GM12878 (cell line): ENCODE measurements at regions not wholly inside any gene's neighbourhood (a gene's known extent, or its start where the extent isn't known, plus 50 kb on each side); places are given as distances from the start of the nearest gene placed in this dataset.

Experiments used
- ATAC-seq: fragments of 200-7000 bp; cut with Tn5 transposase; 3 replicates; pipeline ENCODE4 v1.9.1; 2020; ENCODE audit warnings: mild to moderate bottlenecking, moderate library complexity
- BruUV-seq: library from RNA; stranded (reverse); fragments of 400-500 nt; replicated peaks from 2 replicates; lab custom pipeline; 2021; lab: Mats Ljungman, UMichigan
- CTCF ChIA-PET: fragments of 300-600 bp; sonication (Branson Sonifier 250); formaldehyde crosslinking; extraction: SDS; loops from one replicate; lab custom pipeline; 2021; ENCODE audit warnings: inconsistent platforms; lab: Yijun Ruan, JAX
- POLR2A ChIA-PET: fragments of 350-600 bp; formaldehyde crosslinking; extraction: SDS; loops from one replicate; lab custom pipeline; 2021; ENCODE audit warnings: inconsistent platforms; lab: Charles Lee
- RAD21 ChIA-PET: fragments of 300-600 bp; sonication (Branson Sonifier 250); formaldehyde crosslinking; loops from one replicate; lab custom pipeline; 2023; ENCODE audit warnings: antibody characterized with exemption; ENCODE audit not compliant: unreplicated experiment; lab: Charles Lee
- SMC1A ChIA-PET: fragments of 300-600 bp; sonication (Branson Sonifier 250); formaldehyde crosslinking; loops from one replicate; lab custom pipeline; 2023; ENCODE audit not compliant: unreplicated experiment, uncharacterized antibody; lab: Charles Lee
- DNase-seq: peaks from one replicate; pipeline ENCODE4 v3.0.0-alpha.2; 2011; ENCODE audit warnings: low read depth, low spot score
- FAIRE-seq: peaks from 3 replicates; lab custom pipeline; 2011; peaks lifted over from hg19 to GRCh38; lab: Jason Lieb, UNC
- H2AFZ ChIP-seq: 2 replicates; pipeline ENCODE4 v1.6.0; 2011; ENCODE audit warnings: low read depth, low read length, control low read depth; ENCODE audit not compliant: control insufficient read depth
- H3K27ac ChIP-seq: 2 replicates; pipeline ENCODE4 v1.5.1; 2011; ENCODE audit warnings: control low read depth; ENCODE audit not compliant: control insufficient read depth, insufficient read depth
- H3K27me3 ChIP-seq, 2 experiments: replicated peaks in 1 of 2; 2 replicates each; pipeline versions ENCODE4 v1.6.0 to v1.6.1; 2011; ENCODE audit warnings: low read length in 1 of 2; ENCODE audit not compliant: control insufficient read depth in 2 of 2, insufficient read depth in 2 of 2
- H3K36me3 ChIP-seq, 2 experiments: 2 replicates each; pipeline ENCODE4 v1.5.1; 2011; ENCODE audit warnings: low read length in 1 of 2; ENCODE audit not compliant: control insufficient read depth in 2 of 2, insufficient read depth in 2 of 2
- H3K4me1 ChIP-seq: 2 replicates; pipeline ENCODE4 v1.6.1; 2011; ENCODE audit warnings: mild to moderate bottlenecking, low read length, moderate library complexity, mixed read lengths; ENCODE audit not compliant: control insufficient read depth, insufficient read depth
- H3K4me2 ChIP-seq: 2 replicates; pipeline ENCODE4 v1.6.0; 2011; ENCODE audit warnings: control low read depth; ENCODE audit not compliant: control insufficient read depth, insufficient read depth
- H3K4me3 ChIP-seq: fragments of 200-600 bp; sonication (generic); 2 replicates; pipeline ENCODE4 v1.5.1; 2016
- H3K79me2 ChIP-seq: 2 replicates; pipeline ENCODE4 v1.6.0; 2011; ENCODE audit warnings: low read length; ENCODE audit not compliant: control insufficient read depth, insufficient read depth
- H3K9ac ChIP-seq: 2 replicates; pipeline ENCODE4 v1.8.0; 2011; ENCODE audit warnings: low read length, control low read depth, mixed read lengths; ENCODE audit not compliant: control insufficient read depth, insufficient read depth
- H3K9me3 ChIP-seq: replicated peaks from 3 replicates; pipeline ENCODE4 v1.5.1; 2011; ENCODE audit warnings: mild to moderate bottlenecking, low read length; ENCODE audit not compliant: control insufficient read depth, insufficient read depth
- H4K20me1 ChIP-seq: 2 replicates; pipeline ENCODE4 v1.6.0; 2011; ENCODE audit not compliant: control insufficient read depth, insufficient read depth
- ATF3 ChIP-seq: IDR thresholded peaks from 2 replicates; pipeline ENCODE4 v1.6.1; 2011; ENCODE audit warnings: low read depth, mild to moderate bottlenecking, low read length, moderate library complexity, borderline replicate concordance; ENCODE audit errors: extremely low read depth
- BCL3 ChIP-seq: IDR thresholded peaks from 2 replicates; pipeline ENCODE4 v1.6.1; 2011; ENCODE audit warnings: borderline replicate concordance, low read depth, mild to moderate bottlenecking, moderate library complexity, low read length; ENCODE audit not compliant: insufficient read depth, poor library complexity, severe bottlenecking
- BRCA1 ChIP-seq: IDR thresholded peaks from 2 replicates; pipeline ENCODE4 v1.6.1; 2011; ENCODE audit warnings: low read depth, low read length, improper control_type of control experiment
- CBX3 ChIP-seq: fragments of 200-600 bp; sonication (generic); IDR thresholded peaks from 2 replicates; pipeline ENCODE4 v1.6.1; 2016; ENCODE audit warnings: low read depth, borderline replicate concordance
- CHD2 ChIP-seq: IDR thresholded peaks from 2 replicates; pipeline ENCODE4 v1.6.1; 2011; ENCODE audit warnings: low read depth, low read length, improper control_type of control experiment, borderline replicate concordance
- HSF1 ChIP-seq: fragments of 150-350 bp; IDR thresholded peaks from 2 replicates; pipeline ENCODE4 v1.6.1; 2014; ENCODE audit warnings: mild to moderate bottlenecking, low read depth, low read length
- PAX5 ChIP-seq: IDR thresholded peaks from 2 replicates; pipeline ENCODE4 v1.6.1; 2011; ENCODE audit warnings: low read depth, low read length, borderline replicate concordance
- PKNOX1 ChIP-seq: fragments of 450-650 bp; IDR thresholded peaks from 2 replicates; pipeline ENCODE4 v1.6.1; 2016; ENCODE audit warnings: mild to moderate bottlenecking
- SREBF1 ChIP-seq: IDR thresholded peaks from 2 replicates; pipeline ENCODE4 v1.6.1; 2012; ENCODE audit warnings: mild to moderate bottlenecking, low read length
- ZBTB11 ChIP-seq: fragments of 450-650 bp; formaldehyde crosslinking; IDR thresholded peaks from 2 replicates; pipeline ENCODE4 v1.5.0; 2022; ENCODE audit warnings: mild to moderate bottlenecking, missing genetic modification characterization
- WGBS: methylation state at CpG from one replicate; pipeline ENCODE4 v1.1.6; 2016; ENCODE audit warnings: low lambda C conversion rate; ENCODE audit not compliant: insufficient replicate concordance, insufficient coverage; ENCODE audit errors: missing lambda C conversion rate; 5-methylcytosine and 5-hydroxymethylcytosine counted together
- in situ Hi-C: fragments of 300-500 bp; cut with MboI; formaldehyde crosslinking; loops from 9 replicates; pipeline ENCODE4 v1.14.3; 2018; ENCODE audit warnings: mixed read lengths
- intact Hi-C: fragments of 100-400 bp; cut with micrococcal nuclease; formaldehyde crosslinking; loops from one replicate; pipeline ENCODE4 v1.14.2; 2022; ENCODE audit not compliant: unreplicated experiment

GRCh38 chr13:99900960-99901359 lies 70.6 kb downstream of the ZIC5 start:
- Histone ChIP-seq H3K4me1 (no peaks in the 10 kb centered on the region), H3K27ac (no peak overlapping the region), H3K27me3 (peaks cover 0 to 5% of the 10 kb centered on the region in 2 experiments; a peak in 2 of 4 replicates), H3K9me3 (no peaks in the 10 kb centered on the region), H3K36me3 (no peaks in the 10 kb centered on the region), H3K79me2 (no peaks in the 10 kb centered on the region), H2AFZ (no peak overlapping the region)
- DNase-seq (no peak), FAIRE-seq (no peak)
- ChIA-PET RAD21 (interaction anchor here (2.2 kb wide), 1 partner anchor 334 kb away, joined by 8 read pairs; no protein-coding TSS in a partner anchor), CTCF (interaction anchor here (0.6 to 5.2 kb wide), 18 partner anchors 9 to 631 kb away, joined by 3 to 33 read pairs (median 4); no protein-coding TSS in a partner anchor), SMC1A (interaction anchor here (0.7 to 1.9 kb wide), 6 partner anchors 20 to 614 kb away, joined by 3 to 8 read pairs (median 4); no protein-coding TSS in a partner anchor), POLR2A (interaction anchor here (0.7 kb wide), 1 partner anchor 306 kb away, joined by 3 read pairs; no protein-coding TSS in a partner anchor)
- intact Hi-C loops = loop anchor here (1.0 to 5.0 kb wide), 3 partner anchors 334 to 642 kb away; no protein-coding TSS in a partner anchor
- WGBS = 76% methylated on average over 8 of the region's 8 CpGs
- no peak for TF ChIP-seq PKNOX1
- no peak for TF ChIP-seq BCL3
- no peak for TF ChIP-seq ZBTB11
- no peak for TF ChIP-seq SREBF1
- TF ChIP-seq HSF1 = no peak
- no peak for TF ChIP-seq CBX3
- no peak for TF ChIP-seq PAX5
- no peak for TF ChIP-seq CHD2
- TF ChIP-seq ATF3 = no peak
- TF ChIP-seq BRCA1 = no peak
- TF ChIP-seq, all 136 proteins: peak for 0
- Histone ChIP-seq H3K4me3 (no peak overlapping the region), H3K9ac (no peak overlapping the region), H4K20me1 (no peaks in the 10 kb centered on the region), H3K4me2 (no peak overlapping the region)
- in situ Hi-C loops = no loop called here
- BruUV-seq = no TSS peak
- no peak for ATAC-seq
